HK-2 (cell line): ENCODE measurements at regions not wholly inside any gene's neighbourhood (a gene's known extent, or its start where the extent isn't known, plus 50 kb on each side); places are given as distances from the start of the nearest gene placed in this dataset.
"Not testable (repeated sequence)": the region's sequence is repeated elsewhere in the genome, so short reads cannot be mapped to it uniquely, and the experiment has no call there.

ENCODE experiments used
- DNase-seq: peaks from one replicate; pipeline ENCODE4 v3.0.0-alpha.2; 2018; ENCODE audit not compliant: unreplicated experiment

DNA sequence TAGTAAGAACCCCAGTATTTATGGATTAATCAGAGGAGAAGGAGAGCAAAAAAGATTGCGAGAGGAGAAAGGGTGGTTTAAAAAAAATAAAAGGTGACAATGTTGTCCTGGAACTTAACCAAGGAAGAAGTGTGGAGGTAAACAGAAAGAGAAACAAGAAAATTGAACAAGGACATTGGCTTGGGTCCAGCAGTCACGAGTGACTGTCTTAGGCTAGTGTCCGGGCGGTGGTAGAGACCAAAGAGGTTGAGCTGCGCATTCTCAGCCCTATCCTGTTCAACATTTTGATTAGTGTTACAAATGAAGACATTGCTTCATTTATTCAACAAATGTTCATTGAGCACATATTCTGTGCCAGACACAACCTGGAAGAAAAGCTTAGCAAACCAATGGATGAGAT, 329.9 kb downstream of the FGFR2 start:
- no peak for DNase-seq

GRCh38 chr10:121268863-121269432, 329.3 kb downstream of the FGFR2 start:
- DNase-seq: no peak

DNA sequence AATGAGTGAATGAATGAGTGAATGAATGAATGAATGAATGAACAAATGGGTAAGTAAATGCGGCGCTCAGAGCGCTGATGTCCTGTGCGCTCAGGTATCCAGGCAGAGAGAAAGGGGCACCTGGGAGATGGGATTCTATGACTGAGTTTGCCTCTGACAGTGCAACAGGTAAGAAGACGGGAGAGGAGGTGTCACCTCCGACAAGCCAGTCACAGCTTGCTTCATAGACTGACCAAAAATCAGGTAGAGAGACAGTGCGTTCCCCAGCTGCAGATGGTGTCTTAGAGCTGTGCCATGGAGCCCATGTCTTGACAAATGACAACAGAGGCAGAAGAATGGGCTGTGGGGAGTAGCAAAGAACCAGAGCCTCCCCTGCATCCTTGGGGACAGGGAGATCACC, 327.3 kb downstream of the FGFR2 start:
- no peak for DNase-seq

GRCh38 chr10:121276046-121276445, 322.2 kb downstream of the FGFR2 start:
- no peak for DNase-seq

DNA sequence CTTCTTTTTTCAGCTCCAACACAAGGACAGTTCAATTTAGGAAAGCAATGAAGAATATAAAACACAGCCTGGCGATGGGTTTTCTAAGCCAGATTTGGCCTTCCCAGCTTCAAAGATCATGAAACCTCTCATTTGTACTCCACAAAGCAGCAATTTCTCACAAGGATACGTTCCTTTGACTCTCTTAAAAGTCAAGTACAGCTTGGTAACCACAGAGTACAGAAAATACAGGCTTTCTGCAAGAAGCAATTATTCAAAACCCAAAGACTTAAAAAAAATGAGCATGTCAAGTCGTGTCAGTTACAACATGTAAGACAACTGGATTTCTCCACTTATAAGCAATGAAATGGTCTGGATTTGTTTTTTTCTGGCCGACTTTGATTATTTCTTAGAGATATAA, 321.4 kb downstream of the FGFR2 start:
- no peak for DNase-seq

DNA sequence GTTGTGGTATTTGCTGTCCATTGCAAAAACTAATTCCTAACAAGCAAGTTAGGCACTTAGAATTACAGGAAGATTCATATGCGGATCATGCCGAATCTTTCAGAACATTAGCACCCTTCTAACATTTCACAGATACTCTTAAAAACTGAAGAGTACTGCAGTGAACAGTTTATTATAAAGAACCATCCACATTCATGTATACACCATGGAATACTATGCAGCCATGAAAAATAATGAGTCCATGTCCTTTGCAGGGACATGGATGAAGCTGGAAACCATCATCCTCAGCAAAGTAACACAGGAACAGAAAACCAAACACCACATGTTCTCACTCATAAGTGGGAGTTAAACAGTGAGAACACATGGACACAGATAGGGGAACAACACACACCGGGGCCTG, 319.9 kb downstream of the FGFR2 start:
- DNase-seq: not testable (repeated sequence)

GRCh38 chr10:121281576-121281975, 316.7 kb downstream of the FGFR2 start:
- DNase-seq: no peak

GRCh38 chr10:121282264-121282663, 316.0 kb downstream of the FGFR2 start:
- no peak for DNase-seq

- DNase-seq: no peak
Measured at GRCh38 chr10:121282797-121283515, 315.3 kb downstream of the FGFR2 start.

DNA sequence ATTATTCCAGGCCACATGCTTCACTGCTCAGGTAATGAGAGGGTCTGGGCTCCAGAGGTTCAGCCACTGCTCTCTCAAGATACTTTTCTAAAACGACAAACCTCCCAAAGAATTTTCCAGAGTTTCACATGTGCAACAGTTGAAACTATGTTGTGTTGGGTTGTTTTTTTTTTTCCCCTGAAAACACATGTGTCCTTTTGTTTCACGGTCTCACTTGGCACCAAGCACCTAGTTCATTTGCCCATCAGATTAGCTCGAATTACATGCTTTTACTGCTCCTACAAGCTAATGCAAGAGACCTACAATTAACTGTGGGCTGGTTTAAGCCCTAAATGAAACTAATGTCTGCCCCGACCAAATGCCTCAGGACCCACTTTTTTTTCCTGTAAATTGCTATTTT, 313.3 kb downstream of the FGFR2 start:
- no peak for DNase-seq

DNA sequence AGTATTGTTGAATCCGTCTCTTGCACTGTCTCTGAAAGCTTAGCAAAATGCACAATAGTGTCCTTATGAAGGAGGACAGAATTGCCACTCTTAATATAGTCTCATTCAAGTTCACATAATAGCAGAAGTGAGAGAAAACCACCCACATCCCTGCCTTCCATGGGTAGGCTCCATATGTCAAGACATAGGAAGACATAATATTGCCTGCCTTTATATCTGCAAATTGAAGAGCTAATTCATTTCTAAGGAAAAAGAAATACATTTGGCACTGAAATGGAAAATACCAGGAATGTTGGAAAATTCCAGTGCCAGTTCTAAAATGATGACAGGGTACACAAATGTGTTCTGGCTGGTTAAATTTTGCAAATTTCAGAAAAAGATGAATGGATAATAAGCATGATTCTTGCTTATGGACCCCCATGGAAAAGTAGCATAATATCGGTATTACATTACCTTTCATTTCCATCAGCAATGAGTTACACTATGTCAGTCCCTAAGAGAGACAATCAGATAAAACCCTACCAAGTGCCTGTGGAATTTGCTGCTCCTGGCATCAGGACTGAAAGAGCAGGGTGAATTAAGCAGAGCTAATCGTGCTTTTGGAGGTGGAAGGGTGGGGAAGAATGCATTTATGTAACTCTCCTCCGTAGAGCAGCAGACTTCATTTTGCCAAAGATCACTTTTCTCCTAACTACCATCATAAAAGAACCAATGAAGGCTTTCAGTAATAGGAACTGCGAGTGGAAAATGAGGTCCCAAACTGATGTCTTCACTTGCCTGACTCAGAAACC, 312.6 kb downstream of the FGFR2 start:
- DNase-seq: no peak

DNA sequence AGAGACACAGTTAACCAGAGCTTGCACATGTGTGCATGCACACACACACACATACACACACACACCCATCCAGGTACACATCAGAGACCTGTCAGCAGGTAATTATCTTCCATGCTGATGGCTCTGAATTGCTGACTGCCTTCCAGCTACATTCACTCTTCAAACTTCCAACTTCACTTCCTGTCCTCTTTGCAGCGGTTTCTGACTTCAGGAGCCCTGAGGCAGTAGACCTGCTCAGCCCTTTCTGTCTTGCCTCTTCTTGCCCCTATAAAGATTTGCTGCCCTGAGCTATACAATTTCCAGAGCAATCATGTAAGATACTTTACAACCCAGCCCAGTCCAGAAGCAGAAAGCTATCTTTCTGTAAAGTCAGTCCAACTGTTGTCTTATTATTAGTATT, 310.2 kb downstream of the FGFR2 start:
- no peak for DNase-seq

- no peak for DNase-seq
Measured at GRCh38 chr10:121288864-121289661, 309.2 kb downstream of the FGFR2 start.

DNA sequence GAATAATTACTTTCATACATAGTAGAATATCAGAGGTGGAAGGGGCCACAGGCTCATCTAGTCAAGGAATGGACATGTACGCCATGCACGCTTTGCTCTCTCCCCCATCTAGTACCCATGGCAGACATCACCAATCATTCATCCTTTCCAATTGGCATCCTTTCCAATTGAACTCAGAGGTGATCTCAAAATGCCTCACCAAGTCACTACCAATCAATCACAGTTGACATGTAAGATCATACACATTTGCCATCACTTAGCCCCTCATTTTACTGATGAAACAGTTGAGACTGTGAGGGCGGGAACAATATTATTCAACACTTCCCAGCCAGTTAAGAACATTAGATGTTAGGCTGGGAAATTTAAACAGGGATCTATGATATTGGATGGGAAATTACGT, 308.4 kb downstream of the FGFR2 start:
- DNase-seq: no peak

DNA sequence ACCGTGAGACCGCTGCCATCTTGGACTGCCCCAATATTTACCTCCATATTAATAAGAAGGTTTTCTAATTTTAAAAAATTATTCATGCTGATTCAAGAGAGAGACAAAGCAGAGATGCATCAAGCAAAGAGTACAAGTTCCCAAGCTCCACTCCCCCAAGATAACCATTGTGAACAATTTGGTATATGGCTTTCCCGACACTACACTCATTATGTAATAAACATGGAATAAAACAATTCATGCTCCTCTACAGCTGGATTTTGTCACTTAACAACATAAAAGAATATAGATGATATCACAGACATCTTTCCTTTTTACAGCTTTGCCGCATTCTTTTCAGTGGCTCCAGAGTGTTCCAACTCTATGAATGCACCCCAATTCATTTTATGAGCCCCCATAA, 307.6 kb downstream of the FGFR2 start:
- DNase-seq: no peak

DNA sequence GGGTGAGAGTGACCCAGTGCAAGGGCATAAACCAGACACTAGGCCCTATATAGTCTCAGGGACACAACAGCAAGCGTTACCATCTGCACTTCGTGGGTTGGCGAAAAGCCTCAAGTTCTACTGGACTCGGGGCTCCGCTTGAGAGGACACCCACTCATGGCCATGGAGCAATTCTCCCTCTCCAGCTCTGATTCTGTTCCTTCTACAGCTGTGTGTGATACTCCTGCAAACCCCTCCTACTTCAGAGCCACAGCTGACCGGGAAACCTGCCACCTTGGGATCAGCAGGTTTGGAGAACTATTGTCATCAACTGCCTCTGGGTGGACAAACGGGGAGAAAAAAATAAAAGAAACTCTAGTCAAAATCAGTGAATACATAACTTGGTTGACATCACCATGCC, 306.9 kb downstream of the FGFR2 start:
- DNase-seq: no peak

- no peak for DNase-seq
Measured at GRCh38 chr10:121291823-121292222, 306.4 kb downstream of the FGFR2 start.

DNA sequence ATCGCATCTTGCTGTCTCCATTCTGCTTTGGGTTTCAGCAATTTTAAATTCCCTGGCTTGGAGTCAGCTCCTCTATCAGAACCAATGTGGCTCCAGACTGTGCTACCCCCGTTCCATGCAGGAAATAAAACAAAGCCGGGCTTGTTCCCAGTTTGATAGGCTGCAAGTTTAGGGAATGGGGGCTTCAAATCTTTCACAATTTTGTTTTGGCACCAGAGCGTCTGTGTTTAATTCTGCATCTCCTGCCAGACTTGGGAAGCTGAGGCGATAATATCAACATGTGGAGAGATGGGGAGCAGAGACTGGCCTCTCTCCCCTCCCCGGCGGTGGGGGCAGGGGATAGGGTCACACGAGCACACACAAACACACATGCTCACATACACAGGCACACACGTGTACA, 305.9 kb downstream of the FGFR2 start:
- no peak for DNase-seq

- DNase-seq: no peak
Measured at GRCh38 chr10:121293110-121293509, 305.1 kb downstream of the FGFR2 start.

DNA sequence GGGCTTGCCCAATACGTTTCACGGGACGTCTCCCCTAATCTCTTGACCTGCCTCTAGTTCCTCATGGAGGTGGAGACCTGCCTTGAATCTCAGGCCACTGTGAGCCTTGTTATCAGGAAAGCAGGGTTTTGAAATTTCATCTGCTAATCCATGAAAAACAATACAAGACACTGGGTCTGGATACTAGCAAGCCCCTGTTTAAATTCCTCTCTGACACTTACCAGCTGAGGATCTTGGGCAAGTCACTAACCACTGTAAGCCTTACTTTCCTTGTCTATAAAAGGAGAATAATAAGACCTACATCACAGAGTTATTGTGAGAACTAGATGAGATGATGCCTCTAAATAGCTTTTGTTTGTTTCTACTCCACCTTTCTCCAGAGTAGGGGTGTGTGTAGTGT, 303.6 kb downstream of the FGFR2 start:
- no peak for DNase-seq

GRCh38 chr10:121296378-121296777, 301.9 kb downstream of the FGFR2 start:
- no peak for DNase-seq

GRCh38 chr10:121296881-121297585, 301.2 kb downstream of the FGFR2 start:
- DNase-seq: no peak
